ENCODE measurements at regions not wholly inside any gene's neighbourhood (a gene's known extent, or its start where the extent isn't known, plus 50 kb on each side); places are given as distances from the start of the nearest gene placed in this dataset.

GRCh38 chr17:79415909-79416308 lies 194.9 kb downstream of the RBFOX3 start:
- DNase-seq: no peak

- DNase-seq: no peak
These were observed 195.5 kb downstream of the RBFOX3 start for GRCh38 chr17:79415365-79415764.

GRCh38 chr17:79414793-79415211 lies 196.0 kb downstream of the RBFOX3 start:
- DNase-seq: no peak

- DNase-seq: no peak
These were observed 196.6 kb downstream of the RBFOX3 start for GRCh38 chr17:79414063-79414792.

GRCh38 chr17:79413611-79414010 lies 197.2 kb downstream of the RBFOX3 start:
- DNase-seq: no peak

GRCh38 chr17:79412886-79413390 lies 197.9 kb downstream of the RBFOX3 start:
- no peak for DNase-seq

- DNase-seq: no peak
These were observed 198.7 kb downstream of the RBFOX3 start for GRCh38 chr17:79412110-79412509.

- DNase-seq: no peak
These were observed 199.4 kb downstream of the RBFOX3 start for GRCh38 chr17:79411419-79411818.

- DNase-seq: no peak
These were observed 200.2 kb downstream of the RBFOX3 start for GRCh38 chr17:79410681-79411080.

- DNase-seq: no peak
These were observed 202.6 kb downstream of the RBFOX3 start for GRCh38 chr17:79408251-79408650.

- no peak for DNase-seq
These were observed 203.5 kb downstream of the RBFOX3 start for GRCh38 chr17:79407385-79407784.

- DNase-seq: no peak
These were observed 204.5 kb downstream of the RBFOX3 start for GRCh38 chr17:79406316-79406715.

- no peak for DNase-seq
These were observed 205.0 kb downstream of the RBFOX3 start for GRCh38 chr17:79405823-79406222.

GRCh38 chr17:79404136-79404911 lies 206.5 kb downstream of the RBFOX3 start:
- DNase-seq: no peak

GRCh38 chr17:79401704-79402674 lies 208.9 kb downstream of the RBFOX3 start:
- DNase-seq: no peak

- peak; percentile 77 for DNase-seq
These were observed 209.7 kb downstream of the RBFOX3 start for GRCh38 chr17:79400989-79401703.

- no peak for DNase-seq
These were observed 211.2 kb downstream of the RBFOX3 start for GRCh38 chr17:79399610-79400144.

GRCh38 chr17:79398441-79398840 lies 212.4 kb downstream of the RBFOX3 start:
- DNase-seq: no peak

GRCh38 chr17:79396696-79397095 lies 214.2 kb downstream of the RBFOX3 start:
- no peak for DNase-seq

GRCh38 chr17:79395545-79395944 lies 215.3 kb downstream of the RBFOX3 start:
- DNase-seq: no peak

- DNase-seq: no peak
These were observed 215.8 kb downstream of the RBFOX3 start for GRCh38 chr17:79395066-79395465.

Measured in activated CD8-positive, alpha-beta memory T cell treated with anti-CD3 and anti-CD28 coated beads, Interleukin-2, amount 50 U/mL, for 4 hours (primary cell).